ENCODE measurements at regions not wholly inside any gene's neighbourhood (a gene's known extent, or its start where the extent isn't known, plus 50 kb on each side); places are given as distances from the start of the nearest gene placed in this dataset.

DNA sequence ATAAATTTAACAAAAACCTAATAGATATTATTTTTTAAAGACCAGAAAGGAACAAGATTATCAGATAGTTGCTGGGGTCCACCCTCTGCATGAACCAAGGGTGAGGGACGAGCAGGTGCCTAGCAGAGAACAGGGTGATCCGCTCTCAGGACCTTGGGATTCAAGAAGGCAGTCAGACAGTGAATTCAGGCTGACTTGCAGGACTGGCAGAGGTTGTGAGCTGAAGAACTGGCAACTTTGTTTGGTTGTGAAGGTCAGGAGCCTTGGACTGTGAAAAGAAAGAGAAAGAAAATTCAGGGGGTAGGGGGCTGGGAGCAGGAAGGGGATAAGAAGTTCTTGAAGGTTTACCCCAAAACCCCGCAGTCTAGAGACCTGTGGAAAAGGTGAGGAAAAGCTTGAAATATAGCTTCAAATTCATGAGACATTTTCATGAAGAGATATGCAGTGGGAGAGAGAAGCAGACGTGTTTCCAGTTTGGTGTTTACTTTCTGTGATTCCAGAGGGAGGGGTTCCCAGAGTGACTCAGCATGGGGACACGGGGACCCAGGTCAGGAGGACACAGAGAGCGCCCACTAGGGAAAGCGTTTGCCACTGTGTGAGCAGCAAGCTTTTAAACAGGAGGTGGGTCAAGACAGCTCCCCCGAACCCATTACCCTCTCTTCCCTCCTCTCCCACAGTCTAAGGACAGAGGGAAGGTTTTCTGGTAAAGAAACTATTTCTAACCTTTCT is 217.2 kb upstream of the UMPS start:
- no peak overlapping the region for H3K27ac ChIP-seq (ENCODE audit: insufficient read depth, low read depth, low read length)
- CTCF ChIA-PET: no interaction called here

More for the DNA sequence above, 217.2 kb upstream of the UMPS start:
- intact Hi-C loops (cut with micrococcal nuclease): no loop called here
- no TSS peak for BruUV-seq (replicated peaks)
- Histone ChIP-seq H3K36me3 (ENCODE audit: control insufficient read depth in 2 of 2, extremely low read depth in 1 of 2, insufficient read depth in 2 of 2, low read length in 2 of 2) (no peaks in the 10 kb centered on the region), H3K4me3 (replicated peaks in 1 of 3; ENCODE audit: insufficient read depth in 1 of 3, low read depth in 1 of 3, low read length in 3 of 3) (no peak overlapping the region), H3K9me3 (replicated peaks; ENCODE audit: control insufficient read depth, insufficient read depth, low read length) (no peaks in the 10 kb centered on the region), H3K4me1 (ENCODE audit: control insufficient read depth, extremely low read depth, insufficient read depth, low read length) (no peaks in the 10 kb centered on the region), H3K27me3 (ENCODE audit: control insufficient read depth in 2 of 2, insufficient read depth in 2 of 2, low read length in 2 of 2) (peaks cover 0 to 5% of the 10 kb centered on the region in 2 experiments), H3K9ac (replicated peaks; ENCODE audit: extremely low read depth, insufficient read depth, low read length) (no peak overlapping the region), H3K4me2 (ENCODE audit: insufficient read depth, low read length) (no peak overlapping the region), H3K79me2 (ENCODE audit: control insufficient read depth, insufficient read depth, low read length) (no peaks in the 10 kb centered on the region), H2AFZ (ENCODE audit: low read depth, low read length) (no peak overlapping the region), H4K20me1 (replicated peaks; ENCODE audit: control insufficient read depth, extremely low read depth, insufficient read depth, low read length) (no peaks in the 10 kb centered on the region), H3K9me1 (replicated peaks; ENCODE audit: control insufficient read depth, extremely low read depth, insufficient read depth, low read length) (no peaks in the 10 kb centered on the region)
- FAIRE-seq (no peak), DNase-seq (ENCODE audit: low read depth, low spot score) (no peak)
- TF ChIP-seq CTCF (IDR thresholded peaks at IDR 0.05; ENCODE audit: extremely low read depth in 1 of 2, insufficient read depth in 1 of 2, low read depth in 1 of 2, low read length in 2 of 2) (no peak), MAX (IDR thresholded peaks at IDR 0.05; ENCODE audit: insufficient read depth, insufficient read length) (no peak), FOS (IDR thresholded peaks at IDR 0.05; ENCODE audit: borderline replicate concordance, insufficient read depth, low read length) (no peak), GATA2 (IDR thresholded peaks at IDR 0.05; ENCODE audit: insufficient read depth, insufficient read length, low read depth, low read length) (no peak), JUN (IDR thresholded peaks at IDR 0.05; ENCODE audit: borderline replicate concordance, insufficient read depth, insufficient read length, low read depth) (no peak), MYC (IDR thresholded peaks at IDR 0.05; ENCODE audit: low read depth, low read length) (no peak)
- POLR2A ChIA-PET: no interaction called here
- dilution Hi-C loops (cut with MboI; ENCODE audit: extremely low pct_ligation_motif_present, low sequenced_read_pairs): no loop called here
